ENCODE measurements at regions not wholly inside any gene's neighbourhood (a gene's known extent, or its start where the extent isn't known, plus 50 kb on each side); places are given as distances from the start of the nearest gene placed in this dataset.

- TF ChIP-seq CTCF (IDR thresholded peaks at IDR 0.05; ENCODE audit: insufficient read depth, low read length, poor library complexity, severe bottlenecking), result no peak
- no peak for TF ChIP-seq EZH2phosphoT487 (conservative IDR thresholded peaks at IDR 0.05; ENCODE audit: low read length)
Observed at GRCh38 chr14:71680736-71681387, 251.4 kb upstream of the RGS6 start.

All from SU-DHL-6 (cell line).